HepG2 (cell line): ENCODE measurements at regions not wholly inside any gene's neighbourhood (a gene's known extent, or its start where the extent isn't known, plus 50 kb on each side); places are given as distances from the start of the nearest gene placed in this dataset.

ENCODE experiments used
- ATRX ChIP-seq: sonication (generic); formaldehyde crosslinking; IDR thresholded peaks from 2 replicates; pipeline ENCODE4 v1.4.0; 2020; ENCODE audit warnings: missing genetic modification reagents, borderline replicate concordance
- NFKB2 ChIP-seq: sonication (generic); formaldehyde crosslinking; IDR thresholded peaks from 2 replicates; pipeline ENCODE4 v1.4.0; 2020; ENCODE audit warnings: missing genetic modification reagents, borderline replicate concordance
- SIN3A ChIP-seq: IDR thresholded peaks from 2 replicates; pipeline ENCODE4 v1.6.1; 2011; ENCODE audit warnings: low read depth, mild to moderate bottlenecking, control low read depth, low read length, borderline replicate concordance
- TAF1 ChIP-seq: sonication (generic); formaldehyde crosslinking; IDR thresholded peaks from 2 replicates; pipeline ENCODE4 v1.4.0; 2020; ENCODE audit warnings: missing genetic modification reagents
- ZNF256 ChIP-seq: sonication (generic); formaldehyde crosslinking; conservative IDR thresholded peaks from 2 replicates; pipeline ENCODE4 v1.4.0; 2020; ENCODE audit warnings: missing genetic modification reagents
- ZNF775 ChIP-seq: sonication (generic); formaldehyde crosslinking; IDR thresholded peaks from 2 replicates; pipeline ENCODE4 v1.4.0; 2020; ENCODE audit warnings: missing genetic modification reagents, mild to moderate bottlenecking, moderate library complexity, borderline replicate concordance
- TF ChIP-seq, protein P1 (sequence below): sonication (generic); formaldehyde crosslinking; IDR thresholded peaks from 2 replicates; pipeline ENCODE4 v1.5.0; 2020; ENCODE audit warnings: mild to moderate bottlenecking, missing genetic modification reagents, moderate library complexity
- TF ChIP-seq, protein P2 (sequence below): sonication (generic); formaldehyde crosslinking; IDR thresholded peaks from 2 replicates; pipeline ENCODE4 v1.4.0; 2020; ENCODE audit warnings: missing genetic modification reagents, borderline replicate concordance

DNA sequence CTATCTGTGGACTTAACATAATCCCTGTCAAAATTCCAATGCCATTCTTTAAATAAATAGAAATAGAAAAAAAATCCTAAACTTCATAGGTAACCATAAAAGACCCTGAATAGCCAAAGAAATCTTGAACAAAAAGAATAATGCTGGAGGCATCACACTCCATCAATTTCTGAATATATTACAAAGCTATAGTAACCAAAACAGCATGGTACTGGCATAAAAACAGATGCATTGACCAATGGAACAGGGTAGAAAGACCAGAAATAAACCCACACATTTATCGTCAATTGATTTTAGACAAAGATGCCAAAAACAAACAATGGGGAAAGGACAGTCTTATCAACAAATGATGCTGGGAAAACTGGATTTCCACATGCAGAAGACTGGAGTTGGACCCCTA lies 205.7 kb downstream of the VAPA start:
- no peak for TF ChIP-seq SIN3A
- no peak for TF ChIP-seq TAF1 (CRISPR knock-in tag)
- TF ChIP-seq, protein P1, sequence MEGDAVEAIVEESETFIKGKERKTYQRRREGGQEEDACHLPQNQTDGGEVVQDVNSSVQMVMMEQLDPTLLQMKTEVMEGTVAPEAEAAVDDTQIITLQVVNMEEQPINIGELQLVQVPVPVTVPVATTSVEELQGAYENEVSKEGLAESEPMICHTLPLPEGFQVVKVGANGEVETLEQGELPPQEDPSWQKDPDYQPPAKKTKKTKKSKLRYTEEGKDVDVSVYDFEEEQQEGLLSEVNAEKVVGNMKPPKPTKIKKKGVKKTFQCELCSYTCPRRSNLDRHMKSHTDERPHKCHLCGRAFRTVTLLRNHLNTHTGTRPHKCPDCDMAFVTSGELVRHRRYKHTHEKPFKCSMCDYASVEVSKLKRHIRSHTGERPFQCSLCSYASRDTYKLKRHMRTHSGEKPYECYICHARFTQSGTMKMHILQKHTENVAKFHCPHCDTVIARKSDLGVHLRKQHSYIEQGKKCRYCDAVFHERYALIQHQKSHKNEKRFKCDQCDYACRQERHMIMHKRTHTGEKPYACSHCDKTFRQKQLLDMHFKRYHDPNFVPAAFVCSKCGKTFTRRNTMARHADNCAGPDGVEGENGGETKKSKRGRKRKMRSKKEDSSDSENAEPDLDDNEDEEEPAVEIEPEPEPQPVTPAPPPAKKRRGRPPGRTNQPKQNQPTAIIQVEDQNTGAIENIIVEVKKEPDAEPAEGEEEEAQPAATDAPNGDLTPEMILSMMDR (CRISPR knock-in tag), result no peak
- no peak for TF ChIP-seq NFKB2 (CRISPR knock-in tag)
- no peak for TF ChIP-seq ZNF775
- TF ChIP-seq, protein P2, sequence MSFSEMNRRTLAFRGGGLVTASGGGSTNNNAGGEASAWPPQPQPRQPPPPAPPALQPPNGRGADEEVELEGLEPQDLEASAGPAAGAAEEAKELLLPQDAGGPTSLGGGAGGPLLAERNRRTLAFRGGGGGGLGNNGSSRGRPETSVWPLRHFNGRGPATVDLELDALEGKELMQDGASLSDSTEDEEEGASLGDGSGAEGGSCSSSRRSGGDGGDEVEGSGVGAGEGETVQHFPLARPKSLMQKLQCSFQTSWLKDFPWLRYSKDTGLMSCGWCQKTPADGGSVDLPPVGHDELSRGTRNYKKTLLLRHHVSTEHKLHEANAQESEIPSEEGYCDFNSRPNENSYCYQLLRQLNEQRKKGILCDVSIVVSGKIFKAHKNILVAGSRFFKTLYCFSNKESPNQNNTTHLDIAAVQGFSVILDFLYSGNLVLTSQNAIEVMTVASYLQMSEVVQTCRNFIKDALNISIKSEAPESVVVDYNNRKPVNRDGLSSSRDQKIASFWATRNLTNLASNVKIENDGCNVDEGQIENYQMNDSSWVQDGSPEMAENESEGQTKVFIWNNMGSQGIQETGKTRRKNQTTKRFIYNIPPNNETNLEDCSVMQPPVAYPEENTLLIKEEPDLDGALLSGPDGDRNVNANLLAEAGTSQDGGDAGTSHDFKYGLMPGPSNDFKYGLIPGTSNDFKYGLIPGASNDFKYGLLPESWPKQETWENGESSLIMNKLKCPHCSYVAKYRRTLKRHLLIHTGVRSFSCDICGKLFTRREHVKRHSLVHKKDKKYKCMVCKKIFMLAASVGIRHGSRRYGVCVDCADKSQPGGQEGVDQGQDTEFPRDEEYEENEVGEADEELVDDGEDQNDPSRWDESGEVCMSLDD (CRISPR knock-in tag), result no peak
- TF ChIP-seq ATRX, result no peak
- TF ChIP-seq ZNF256, result no peak
